ENCODE measurements at regions not wholly inside any gene's neighbourhood (a gene's known extent, or its start where the extent isn't known, plus 50 kb on each side); places are given as distances from the start of the nearest gene placed in this dataset.

DNA sequence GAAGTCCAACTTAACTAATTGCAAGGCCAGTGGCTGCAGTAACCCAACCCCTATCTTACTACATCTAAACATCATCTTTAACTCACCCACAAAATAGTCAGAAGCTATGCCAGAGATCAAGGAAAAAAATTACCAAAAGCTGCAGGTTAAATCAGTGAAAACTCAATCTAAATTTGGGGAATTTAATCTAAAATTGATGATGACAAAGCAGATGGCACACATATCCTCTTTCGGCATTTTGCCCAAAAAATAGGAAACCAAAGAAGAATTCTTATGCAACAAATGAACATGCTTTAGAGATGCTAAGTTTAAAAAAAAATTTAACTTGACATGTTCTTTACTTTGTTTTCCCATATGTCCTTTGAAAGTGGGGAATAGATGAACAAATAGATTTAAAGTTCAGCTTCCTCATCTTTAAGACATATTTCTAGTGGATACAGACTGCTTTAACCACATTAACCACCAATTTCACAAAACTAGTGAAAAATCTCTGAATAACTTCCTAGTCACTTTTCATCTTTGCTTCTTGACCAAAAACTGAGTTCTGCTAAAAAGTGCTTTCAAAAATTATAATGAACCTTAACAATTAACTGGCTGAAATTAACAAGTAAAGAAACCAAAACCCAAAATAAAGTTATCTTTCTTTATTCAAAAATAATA, 74.3 kb upstream of the CCDC150 start:
- no peak for TF ChIP-seq CTCF (IDR thresholded peaks at IDR 0.05)
- no peak for TF ChIP-seq EZH2 (IDR thresholded peaks at IDR 0.05)
- TF ChIP-seq EZH2phosphoT487 (IDR thresholded peaks at IDR 0.05) = no peak
